HCT116 (cell line): ENCODE measurements at regions not wholly inside any gene's neighbourhood (a gene's known extent, or its start where the extent isn't known, plus 50 kb on each side); places are given as distances from the start of the nearest gene placed in this dataset.

Source experiments
- ATAC-seq: fragments of 200-7000 bp; cut with Tn5 transposase; 2 replicates; pipeline ENCODE4 v1.9.1; 2020; ENCODE audit warnings: mild to moderate bottlenecking, moderate library complexity
- BruUV-seq: library from RNA; stranded (reverse); fragments of 400-500 nt; replicated peaks from 2 replicates; lab custom pipeline; 2021; lab: Mats Ljungman, UMichigan
- CTCF ChIA-PET: fragments of 300-600 bp; sonication (Branson Sonifier 250); formaldehyde crosslinking; loops from one replicate; lab custom pipeline; 2021; ENCODE audit warnings: antibody characterized with exemption; lab: Charles Lee
- POLR2A ChIA-PET: fragments of 300-600, 350-600 bp; sonication (Branson Sonifier 250); formaldehyde crosslinking; loops from one replicate; lab custom pipeline; 2021; ENCODE audit warnings: antibody characterized with exemption; lab: Charles Lee
- RAD21 ChIA-PET, 2 experiments: fragments of 300-600 bp; sonication (Branson Sonifier 250); formaldehyde crosslinking; loops; one replicate each; lab custom pipeline; 2023; ENCODE audit warnings: low total read pairs in 2 of 2; ENCODE audit not compliant: uncharacterized antibody in 2 of 2, unreplicated experiment in 2 of 2, low non-redundant PET in 1 of 2; lab: Charles Lee
- DNase-seq: peaks from one replicate; pipeline ENCODE4 v3.0.0-alpha.2; 2010; ENCODE audit warnings: low read depth, low spot score
- H2AFZ ChIP-seq: fragments of 200-600 bp; shearing (Covaris generic), sonication (generic); 2 replicates; pipeline ENCODE4 v1.6.1; 2017; ENCODE audit warnings: low read depth, mixed run types, mixed read lengths, antibody characterized with exemption, low read length; ENCODE audit not compliant: poor library complexity, severe bottlenecking
- H3K27ac ChIP-seq: 2 replicates; pipeline ENCODE4 v1.5.1; 2012; ENCODE audit warnings: low read depth, low read length
- H3K27me3 ChIP-seq: fragments of 200-600 bp; sonication (generic); 2 replicates; pipeline ENCODE4 v1.6.1; 2016; ENCODE audit warnings: mixed run types, low read length, mixed read lengths; ENCODE audit not compliant: insufficient read depth
- H3K36me3 ChIP-seq, 2 experiments: fragments of 200-500 bp in 1 of 2; fragments of 200-600 bp in 1 of 2; sonication (Bioruptor generic) in 1 of 2; sonication (generic) in 1 of 2; 2 replicates each; pipeline versions ENCODE4 v1.5.1 to v1.6.1; 2014 to 2016; ENCODE audit warnings: low read length in 2 of 2, inconsistent platforms in 1 of 2, mixed read lengths in 1 of 2, mixed run types in 1 of 2; ENCODE audit not compliant: insufficient read depth in 2 of 2, control insufficient read depth in 1 of 2
- H3K4me1 ChIP-seq, 2 experiments: fragments of 200-600 bp in 1 of 2; sonication (generic) in 1 of 2; 2 replicates each; pipeline versions ENCODE4 v1.5.1 to v1.6.1; 2012 to 2017; ENCODE audit warnings: low read length in 2 of 2, inconsistent platforms in 1 of 2, mild to moderate bottlenecking in 1 of 2, mixed read lengths in 1 of 2, mixed run types in 1 of 2, moderate library complexity in 1 of 2; ENCODE audit not compliant: insufficient read depth in 2 of 2, control insufficient read depth in 1 of 2
- H3K4me2 ChIP-seq: fragments of 200-600 bp; sonication (generic); 2 replicates; pipeline ENCODE4 v1.6.1; 2017; ENCODE audit warnings: mixed run types, low read length, mixed read lengths
- H3K4me3 ChIP-seq, 2 experiments: fragments of 200-600 bp in 1 of 2; sonication (generic) in 1 of 2; replicated peaks in 1 of 2; 2 replicates each; pipeline ENCODE4 v1.5.1; 2011 to 2016; ENCODE audit warnings: low read length in 2 of 2, control low read depth in 1 of 2, low read depth in 1 of 2, mild to moderate bottlenecking in 1 of 2, mixed read lengths in 1 of 2, mixed run types in 1 of 2
- H3K79me2 ChIP-seq: fragments of 200-600 bp; sonication (generic); 2 replicates; pipeline ENCODE4 v1.6.1; 2017; ENCODE audit warnings: mild to moderate bottlenecking, mixed run types, low read length, moderate library complexity, mixed read lengths; ENCODE audit not compliant: insufficient read depth
- H3K9ac ChIP-seq: fragments of 200-600 bp; sonication (generic); 2 replicates; pipeline ENCODE4 v1.6.1; 2016; ENCODE audit warnings: low read length, mixed read lengths
- H3K9me2 ChIP-seq: fragments of 200-600 bp; sonication (generic), shearing (Covaris generic); 2 replicates; pipeline ENCODE4 v1.6.1; 2017; ENCODE audit warnings: mixed run types, mild to moderate bottlenecking, moderate library complexity; ENCODE audit not compliant: insufficient read depth
- H3K9me3 ChIP-seq, 2 experiments: fragments of 200-500 bp in 1 of 2; fragments of 200-600 bp in 1 of 2; sonication (Bioruptor generic) in 1 of 2; sonication (generic) in 1 of 2; 2 replicates each; pipeline ENCODE4 v1.6.1; 2014 to 2017; ENCODE audit warnings: low read length in 2 of 2, mixed read lengths in 2 of 2, inconsistent platforms in 1 of 2, low read depth in 1 of 2, mild to moderate bottlenecking in 1 of 2, mixed run types in 1 of 2, moderate library complexity in 1 of 2; ENCODE audit not compliant: control insufficient read depth in 1 of 2, insufficient read depth in 1 of 2
- H4K20me1 ChIP-seq: fragments of 200-600 bp; sonication (generic), shearing (Covaris generic); 2 replicates; pipeline ENCODE4 v1.6.1; 2017; ENCODE audit warnings: mixed run types, mild to moderate bottlenecking, moderate library complexity; ENCODE audit not compliant: insufficient read depth
- ELF1 ChIP-seq: IDR thresholded peaks from 2 replicates; pipeline ENCODE4 v1.6.1; 2012; ENCODE audit warnings: low read depth, borderline replicate concordance
- EZH2 ChIP-seq: fragments of 200-600 bp; sonication (generic); IDR thresholded peaks from 2 replicates; pipeline ENCODE4 v1.6.1; 2017; ENCODE audit warnings: antibody characterized with exemption, mixed run types
- JUND ChIP-seq: IDR thresholded peaks from 2 replicates; pipeline ENCODE4 v1.6.1; 2012
- RAD21 ChIP-seq: IDR thresholded peaks from 2 replicates; pipeline ENCODE4 v1.6.1; 2012; ENCODE audit warnings: low read depth, mild to moderate bottlenecking
- SRF ChIP-seq: IDR thresholded peaks from 2 replicates; pipeline ENCODE4 v1.6.1; 2012; ENCODE audit warnings: low read depth
- TCF7L2 ChIP-seq: IDR thresholded peaks from 2 replicates; pipeline ENCODE4 v1.7.0; 2011; ENCODE audit warnings: borderline replicate concordance, inconsistent platforms; ENCODE audit not compliant: insufficient read depth, insufficient read length; ENCODE audit errors: extremely low read depth
- intact Hi-C: fragments of 100-400 bp; cut with micrococcal nuclease; formaldehyde crosslinking; loops from 2 replicates; pipeline ENCODE4 v1.10.0; 2022
- TF ChIP-seq, protein P1 (sequence below), 3 experiments: fragments of 200-600 bp in 1 of 3; sonication (generic) in 1 of 3; IDR thresholded peaks in 2 of 3; conservative IDR thresholded peaks in 1 of 3; 2 replicates each; pipeline ENCODE4 v1.5.1; 2012 to 2017; ENCODE audit warnings: low read depth in 2 of 3, low read length in 2 of 3, antibody characterized with exemption in 1 of 3, borderline replicate concordance in 1 of 3, control low read depth in 1 of 3, mild to moderate bottlenecking in 1 of 3, mixed read lengths in 1 of 3, mixed run types in 1 of 3, moderate library complexity in 1 of 3; ENCODE audit not compliant: insufficient read depth in 1 of 3
- TF ChIP-seq, protein P2 (sequence below): IDR thresholded peaks from 2 replicates; pipeline ENCODE4 v1.6.1; 2012; ENCODE audit warnings: low read depth

DNA sequence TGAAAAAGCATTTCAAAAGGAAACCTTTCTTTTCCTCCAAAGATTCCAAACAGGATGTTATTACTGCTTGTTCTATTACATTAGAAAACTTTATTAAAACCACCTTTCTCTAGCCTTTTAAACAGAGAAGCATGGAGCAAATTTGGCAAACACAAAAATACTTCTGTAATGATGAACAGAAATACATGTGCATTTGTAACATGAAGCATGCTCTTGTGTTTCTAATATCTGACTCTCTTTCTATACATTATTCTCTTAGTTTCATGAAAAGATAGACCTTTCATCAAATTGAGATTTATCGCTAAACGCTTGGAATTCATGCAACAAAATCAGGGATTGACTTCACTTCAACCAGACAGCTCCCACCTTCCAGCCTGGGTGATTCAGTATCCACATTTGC, 152.8 kb upstream of the IRS2 start:
- ChIA-PET CTCF (no interaction called here), RAD21 (no interaction called here), POLR2A (no interaction called here)
- H3K36me3 ChIP-seq = no peaks in the 10 kb centered on the region
- ATAC-seq (no peak), DNase-seq (no peak)
- no peak overlapping the region for H2AFZ ChIP-seq
- intact Hi-C loops = loop anchor here (10.0 kb wide), 1 partner anchor 176 kb away; no protein-coding TSS in a partner anchor
- H3K9me2 ChIP-seq = no peaks in the 10 kb centered on the region
- no peaks in the 10 kb centered on the region for H3K79me2 ChIP-seq
- BruUV-seq = no TSS peak
- no peak overlapping the region for H3K4me2 ChIP-seq
- no peaks in the 10 kb centered on the region for H3K4me1 ChIP-seq
- TF ChIP-seq JUND (no peak), EZH2 (no peak), RAD21 (no peak), SRF (no peak), ELF1 (no peak), TCF7L2 (no peak)
- TF ChIP-seq, protein P1, sequence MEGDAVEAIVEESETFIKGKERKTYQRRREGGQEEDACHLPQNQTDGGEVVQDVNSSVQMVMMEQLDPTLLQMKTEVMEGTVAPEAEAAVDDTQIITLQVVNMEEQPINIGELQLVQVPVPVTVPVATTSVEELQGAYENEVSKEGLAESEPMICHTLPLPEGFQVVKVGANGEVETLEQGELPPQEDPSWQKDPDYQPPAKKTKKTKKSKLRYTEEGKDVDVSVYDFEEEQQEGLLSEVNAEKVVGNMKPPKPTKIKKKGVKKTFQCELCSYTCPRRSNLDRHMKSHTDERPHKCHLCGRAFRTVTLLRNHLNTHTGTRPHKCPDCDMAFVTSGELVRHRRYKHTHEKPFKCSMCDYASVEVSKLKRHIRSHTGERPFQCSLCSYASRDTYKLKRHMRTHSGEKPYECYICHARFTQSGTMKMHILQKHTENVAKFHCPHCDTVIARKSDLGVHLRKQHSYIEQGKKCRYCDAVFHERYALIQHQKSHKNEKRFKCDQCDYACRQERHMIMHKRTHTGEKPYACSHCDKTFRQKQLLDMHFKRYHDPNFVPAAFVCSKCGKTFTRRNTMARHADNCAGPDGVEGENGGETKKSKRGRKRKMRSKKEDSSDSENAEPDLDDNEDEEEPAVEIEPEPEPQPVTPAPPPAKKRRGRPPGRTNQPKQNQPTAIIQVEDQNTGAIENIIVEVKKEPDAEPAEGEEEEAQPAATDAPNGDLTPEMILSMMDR (IDR thresholded peaks at IDR 0.05 in 2 of 3, conservative IDR thresholded peaks at IDR 0.05 in 1 of 3; ENCODE audit: borderline replicate concordance in 1 of 3, insufficient read depth in 1 of 3, low read depth in 2 of 3, low read length in 2 of 3) = no peak
- TF ChIP-seq, protein P2, sequence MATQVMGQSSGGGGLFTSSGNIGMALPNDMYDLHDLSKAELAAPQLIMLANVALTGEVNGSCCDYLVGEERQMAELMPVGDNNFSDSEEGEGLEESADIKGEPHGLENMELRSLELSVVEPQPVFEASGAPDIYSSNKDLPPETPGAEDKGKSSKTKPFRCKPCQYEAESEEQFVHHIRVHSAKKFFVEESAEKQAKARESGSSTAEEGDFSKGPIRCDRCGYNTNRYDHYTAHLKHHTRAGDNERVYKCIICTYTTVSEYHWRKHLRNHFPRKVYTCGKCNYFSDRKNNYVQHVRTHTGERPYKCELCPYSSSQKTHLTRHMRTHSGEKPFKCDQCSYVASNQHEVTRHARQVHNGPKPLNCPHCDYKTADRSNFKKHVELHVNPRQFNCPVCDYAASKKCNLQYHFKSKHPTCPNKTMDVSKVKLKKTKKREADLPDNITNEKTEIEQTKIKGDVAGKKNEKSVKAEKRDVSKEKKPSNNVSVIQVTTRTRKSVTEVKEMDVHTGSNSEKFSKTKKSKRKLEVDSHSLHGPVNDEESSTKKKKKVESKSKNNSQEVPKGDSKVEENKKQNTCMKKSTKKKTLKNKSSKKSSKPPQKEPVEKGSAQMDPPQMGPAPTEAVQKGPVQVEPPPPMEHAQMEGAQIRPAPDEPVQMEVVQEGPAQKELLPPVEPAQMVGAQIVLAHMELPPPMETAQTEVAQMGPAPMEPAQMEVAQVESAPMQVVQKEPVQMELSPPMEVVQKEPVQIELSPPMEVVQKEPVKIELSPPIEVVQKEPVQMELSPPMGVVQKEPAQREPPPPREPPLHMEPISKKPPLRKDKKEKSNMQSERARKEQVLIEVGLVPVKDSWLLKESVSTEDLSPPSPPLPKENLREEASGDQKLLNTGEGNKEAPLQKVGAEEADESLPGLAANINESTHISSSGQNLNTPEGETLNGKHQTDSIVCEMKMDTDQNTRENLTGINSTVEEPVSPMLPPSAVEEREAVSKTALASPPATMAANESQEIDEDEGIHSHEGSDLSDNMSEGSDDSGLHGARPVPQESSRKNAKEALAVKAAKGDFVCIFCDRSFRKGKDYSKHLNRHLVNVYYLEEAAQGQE = no peak
- TF ChIP-seq, all 23 proteins: peak for 0
- H3K9ac ChIP-seq = no peak overlapping the region
- H4K20me1 ChIP-seq = no peaks in the 10 kb centered on the region
- no peaks in the 10 kb centered on the region for H3K9me3 ChIP-seq
- no peak overlapping the region for H3K4me3 ChIP-seq
- no peak overlapping the region for H3K27ac ChIP-seq
- no peaks in the 10 kb centered on the region for H3K27me3 ChIP-seq
